ENCODE measurements at regions not wholly inside any gene's neighbourhood (a gene's known extent, or its start where the extent isn't known, plus 50 kb on each side); places are given as distances from the start of the nearest gene placed in this dataset.
"Not testable (repeated sequence)": the region's sequence is repeated elsewhere in the genome, so short reads cannot be mapped to it uniquely, and the experiment has no call there.

GRCh38 chr7:67328257-67328656 lies 331.6 kb downstream of the TYW1 start:
- not testable (repeated sequence) for H3K4me3 ChIP-seq (ENCODE audit: low read depth in 1 of 3, low read length in 3 of 3); H3K9me3 ChIP-seq (ENCODE audit: control insufficient read depth in 4 of 4, low read length in 3 of 4); H3K36me3 ChIP-seq (ENCODE audit: control insufficient read depth in 4 of 4, insufficient read depth in 3 of 4, low read depth in 1 of 4, low read length in 3 of 4); H3K4me1 ChIP-seq (ENCODE audit: control insufficient read depth in 4 of 4, insufficient read depth in 4 of 4, low read length in 3 of 4); H3K27me3 ChIP-seq (ENCODE audit: control insufficient read depth in 4 of 4, insufficient read depth in 4 of 4, low read length in 3 of 4); H3K9ac ChIP-seq (ENCODE audit: low read depth in 1 of 2, low read length in 2 of 2); H3K27ac ChIP-seq (ENCODE audit: low read depth in 1 of 2, low read length in 2 of 2); DNase-seq (ENCODE audit: low spot score)
- 81% methylated on average over 5 of the region's 5 CpGs for WGBS

- not testable (repeated sequence) for H3K27me3 ChIP-seq (ENCODE audit: control insufficient read depth in 4 of 4, insufficient read depth in 4 of 4, low read length in 3 of 4); H3K27ac ChIP-seq (ENCODE audit: low read depth in 1 of 2, low read length in 2 of 2); H3K36me3 ChIP-seq (ENCODE audit: control insufficient read depth in 4 of 4, insufficient read depth in 3 of 4, low read depth in 1 of 4, low read length in 3 of 4); DNase-seq (ENCODE audit: low spot score); H3K9ac ChIP-seq (ENCODE audit: low read depth in 1 of 2, low read length in 2 of 2); H3K9me3 ChIP-seq (ENCODE audit: control insufficient read depth in 4 of 4, low read length in 3 of 4); H3K4me1 ChIP-seq (ENCODE audit: control insufficient read depth in 4 of 4, insufficient read depth in 4 of 4, low read length in 3 of 4); H3K4me3 ChIP-seq (ENCODE audit: low read depth in 1 of 3, low read length in 3 of 3)
- 97% methylated on average over 1 of the region's 1 CpG for WGBS
Observed at GRCh38 chr7:67335165-67335564, 338.5 kb downstream of the TYW1 start.

- 82% methylated on average over 2 of the region's 8 CpGs for WGBS
Observed at GRCh38 chr7:67335663-67336062, 339.0 kb downstream of the TYW1 start.

GRCh38 chr7:67338545-67338944 lies 341.9 kb downstream of the TYW1 start:
- H3K9ac ChIP-seq (ENCODE audit: low read depth in 1 of 2, low read length in 2 of 2); H3K4me3 ChIP-seq (ENCODE audit: low read depth in 1 of 3, low read length in 3 of 3); DNase-seq (ENCODE audit: low spot score); H3K27ac ChIP-seq (ENCODE audit: low read depth in 1 of 2, low read length in 2 of 2); H3K27me3 ChIP-seq (ENCODE audit: control insufficient read depth in 4 of 4, insufficient read depth in 4 of 4, low read length in 3 of 4); H3K9me3 ChIP-seq (ENCODE audit: control insufficient read depth in 4 of 4, low read length in 3 of 4); H3K4me1 ChIP-seq (ENCODE audit: control insufficient read depth in 4 of 4, insufficient read depth in 4 of 4, low read length in 3 of 4): not testable (repeated sequence)
- peaks cover 0 to 11% (median 6%) of the 10 kb centered on the region in 4 donors for H3K36me3 ChIP-seq (ENCODE audit: control insufficient read depth in 4 of 4, insufficient read depth in 3 of 4, low read depth in 1 of 4, low read length in 3 of 4)

More at GRCh38 chr7:67335663-67336062, 339.0 kb downstream of the TYW1 start:
- not testable (repeated sequence) for H3K36me3 ChIP-seq (ENCODE audit: control insufficient read depth in 4 of 4, insufficient read depth in 3 of 4, low read depth in 1 of 4, low read length in 3 of 4); H3K9ac ChIP-seq (ENCODE audit: low read depth in 1 of 2, low read length in 2 of 2); H3K4me1 ChIP-seq (ENCODE audit: control insufficient read depth in 4 of 4, insufficient read depth in 4 of 4, low read length in 3 of 4); H3K4me3 ChIP-seq (ENCODE audit: low read depth in 1 of 3, low read length in 3 of 3); H3K27ac ChIP-seq (ENCODE audit: low read depth in 1 of 2, low read length in 2 of 2); H3K9me3 ChIP-seq (ENCODE audit: control insufficient read depth in 4 of 4, low read length in 3 of 4); H3K27me3 ChIP-seq (ENCODE audit: control insufficient read depth in 4 of 4, insufficient read depth in 4 of 4, low read length in 3 of 4); DNase-seq (ENCODE audit: low spot score)

- no peaks in the 10 kb centered on the region for H3K4me1 ChIP-seq (ENCODE audit: control insufficient read depth in 4 of 4, insufficient read depth in 4 of 4, low read length in 3 of 4)
- H3K4me3 ChIP-seq (ENCODE audit: low read depth in 1 of 3, low read length in 3 of 3), result no peak overlapping the region
- no peak overlapping the region for H3K27ac ChIP-seq (ENCODE audit: low read depth in 1 of 2, low read length in 2 of 2)
- H3K36me3 ChIP-seq (ENCODE audit: control insufficient read depth in 4 of 4, insufficient read depth in 3 of 4, low read depth in 1 of 4, low read length in 3 of 4), result peaks cover 0 to 14% (median 9%) of the 10 kb centered on the region in 4 donors
- no peaks in the 10 kb centered on the region for H3K27me3 ChIP-seq (ENCODE audit: control insufficient read depth in 4 of 4, insufficient read depth in 4 of 4, low read length in 3 of 4)
- H3K9ac ChIP-seq (ENCODE audit: low read depth in 1 of 2, low read length in 2 of 2), result no peak overlapping the region
- H3K9me3 ChIP-seq (ENCODE audit: control insufficient read depth in 4 of 4, low read length in 3 of 4), result peaks cover 0 to 3% (median 1%) of the 10 kb centered on the region in 4 donors
- no peak for DNase-seq (ENCODE audit: low spot score)
- 96% methylated on average over 10 of the region's 10 CpGs for WGBS
- no peak for TF ChIP-seq JUND (IDR thresholded peaks at IDR 0.05)
- TF ChIP-seq SP1 (IDR thresholded peaks at IDR 0.05), result no peak
- TF ChIP-seq CTCF (IDR thresholded peaks at IDR 0.05; ENCODE audit: low read depth, low read length, missing input control), result no peak
- no peak for TF ChIP-seq NR2F2 (IDR thresholded peaks at IDR 0.05)
- TF ChIP-seq FOXA1 (IDR thresholded peaks at IDR 0.05), result no peak
- TF ChIP-seq HNF4A (conservative IDR thresholded peaks at IDR 0.05), result no peak
- no peak for TF ChIP-seq REST (IDR thresholded peaks at IDR 0.05)
- no peak for TF ChIP-seq TAF1 (conservative IDR thresholded peaks at IDR 0.05)
- TF ChIP-seq RXRA (IDR thresholded peaks at IDR 0.05), result no peak
- TF ChIP-seq ATF3 (IDR thresholded peaks at IDR 0.05), result no peak
- no peak for TF ChIP-seq EGR1 (IDR thresholded peaks at IDR 0.05; ENCODE audit: low read depth in 2 of 2)
- no peak for TF ChIP-seq ZBTB33 (IDR thresholded peaks at IDR 0.05)
Observed at GRCh38 chr7:67341153-67341768, 344.6 kb downstream of the TYW1 start.
